Activated CD4-positive, alpha-beta T cell treated with anti-CD3 and anti-CD28 coated beads, Interleukin-2, amount 50 U/mL, for 1 hour (primary cell): ENCODE measurements at regions not wholly inside any gene's neighbourhood (a gene's known extent, or its start where the extent isn't known, plus 50 kb on each side); places are given as distances from the start of the nearest gene placed in this dataset.

ENCODE experiments used
- DNase-seq: peaks from one replicate; pipeline ENCODE4 v3.0.0-alpha.2; 2020

GRCh38 chr7:22657479-22657878 is 69.5 kb upstream of the IL6 start:
- DNase-seq, result no peak

- no peak for DNase-seq
Measured at GRCh38 chr7:22655781-22656180, 71.2 kb upstream of the IL6 start.

GRCh38 chr7:22654831-22655230 is 72.2 kb upstream of the IL6 start:
- DNase-seq, result no peak

- no peak for DNase-seq
Measured at GRCh38 chr7:22653951-22654350, 73.0 kb upstream of the IL6 start.

GRCh38 chr7:22651534-22652243 is 75.3 kb upstream of the IL6 start:
- DNase-seq, result no peak

DNA sequence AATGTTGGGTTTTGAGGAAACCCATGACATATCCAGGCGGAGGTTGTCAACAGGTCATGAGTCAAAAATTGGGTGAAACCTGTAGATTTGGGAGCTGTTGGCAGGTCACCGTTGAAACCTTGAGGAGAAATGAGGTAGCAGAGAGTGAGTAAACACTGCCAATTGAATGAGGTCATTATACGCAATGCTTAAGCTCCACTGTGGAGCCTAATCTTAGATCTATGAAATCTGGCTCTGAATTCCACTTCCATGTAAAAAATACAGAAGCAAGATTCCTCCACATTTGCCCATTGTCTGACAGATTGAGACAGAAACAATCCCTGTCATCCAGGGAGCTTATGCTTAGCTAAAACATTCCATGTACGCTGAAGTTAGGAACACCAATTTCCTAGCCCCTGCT is 76.0 kb upstream of the IL6 start:
- no peak for DNase-seq

DNA sequence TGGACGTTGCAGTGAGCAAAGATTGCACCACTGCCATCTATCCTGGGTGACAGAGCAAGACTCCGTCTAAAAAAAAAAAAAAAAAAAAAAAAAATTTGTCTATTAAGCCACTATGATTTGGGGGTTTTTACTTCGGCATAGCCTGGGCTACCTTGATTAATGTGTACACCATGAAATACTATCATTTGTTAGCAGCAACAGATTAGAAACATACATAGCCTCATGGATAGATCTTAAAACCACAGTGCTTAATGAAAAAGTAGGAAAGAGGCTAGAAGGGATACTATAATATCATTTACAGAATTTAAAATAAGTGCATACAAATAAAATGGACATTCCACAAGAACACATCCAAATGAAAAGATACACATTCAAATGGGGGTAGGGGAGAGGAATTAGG is 77.3 kb upstream of the IL6 start:
- no peak for DNase-seq

DNA sequence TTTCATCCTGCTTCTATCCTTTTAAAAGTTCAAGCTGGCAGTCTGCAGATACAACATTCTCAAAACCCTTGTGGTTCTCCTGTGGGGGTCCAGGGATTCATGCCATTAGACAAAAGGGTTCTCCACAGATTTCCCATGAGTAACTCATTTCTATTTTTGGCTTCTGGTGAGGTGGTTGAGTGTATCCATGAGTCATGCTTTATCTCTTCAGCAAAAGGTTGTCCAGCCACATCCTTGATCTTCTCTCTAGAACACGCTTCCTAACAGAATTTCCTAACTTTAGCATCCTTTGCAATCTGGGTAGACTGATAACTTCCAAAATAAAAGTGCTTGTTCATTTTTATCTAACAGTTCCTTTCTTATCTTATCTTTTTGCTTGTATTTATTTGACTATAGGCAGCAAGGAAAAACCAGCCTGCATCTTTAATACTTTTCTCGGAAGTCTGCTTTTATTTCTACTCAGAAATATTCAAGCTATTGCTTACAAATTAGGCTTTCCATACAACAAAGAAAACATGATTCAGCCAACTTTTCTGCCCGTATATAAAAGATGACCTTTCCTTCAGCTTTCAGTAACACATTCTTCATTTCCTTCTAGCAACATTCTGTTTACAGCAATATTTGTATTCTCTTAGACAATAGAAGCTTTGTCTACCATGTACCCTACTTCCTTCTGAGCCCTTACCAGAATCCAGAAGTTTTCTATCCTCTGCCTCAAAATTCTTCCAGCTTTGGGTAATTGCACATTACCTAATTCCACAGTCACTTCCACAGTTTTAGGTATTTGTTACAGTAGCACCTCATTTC is 79.3 kb upstream of the IL6 start:
- no peak for DNase-seq

GRCh38 chr7:22645418-22646181 is 81.4 kb upstream of the IL6 start:
- no peak for DNase-seq

DNA sequence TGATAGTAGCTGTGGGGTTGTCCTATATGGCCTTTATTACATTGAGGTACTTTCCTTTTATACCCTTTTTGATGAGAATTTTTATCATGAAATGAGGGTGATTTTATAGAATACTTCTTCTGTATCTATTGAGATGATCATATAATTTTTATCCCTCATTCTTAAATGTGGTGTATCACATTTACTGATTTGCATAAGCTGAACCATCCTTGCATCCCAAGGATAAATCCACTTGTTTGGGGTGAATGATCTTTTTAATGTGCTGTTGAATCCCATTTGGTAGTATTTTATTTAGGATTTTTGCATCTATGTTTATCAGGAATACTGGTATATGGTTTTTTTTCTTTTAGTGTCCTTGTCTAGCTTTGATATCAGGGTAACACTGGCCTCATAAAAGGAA is 84.5 kb upstream of the IL6 start:
- DNase-seq, result no peak

- DNase-seq, result no peak
Measured at GRCh38 chr7:22640269-22640668, 86.7 kb upstream of the IL6 start.

DNA sequence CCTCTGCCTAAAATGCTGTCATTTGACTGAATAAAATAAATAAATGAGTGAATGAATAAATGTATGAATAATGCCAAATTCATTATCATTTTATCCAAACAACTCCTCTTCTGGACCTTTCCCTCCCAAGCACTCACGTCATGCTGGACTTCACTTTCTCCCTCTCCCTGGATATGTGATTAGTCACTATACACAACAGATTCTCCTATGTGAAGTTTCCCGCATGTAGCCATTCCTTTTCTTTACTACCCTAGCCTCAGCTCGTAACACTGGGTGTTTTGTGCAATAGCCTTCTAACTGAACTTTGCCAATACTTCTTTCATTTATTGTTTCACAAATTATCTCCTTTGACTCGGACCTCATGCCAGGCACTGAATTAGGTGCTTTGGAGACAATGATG is 87.6 kb upstream of the IL6 start:
- DNase-seq, result no peak

- no peak for DNase-seq
Measured at GRCh38 chr7:22635349-22635748, 91.7 kb upstream of the IL6 start.

DNA sequence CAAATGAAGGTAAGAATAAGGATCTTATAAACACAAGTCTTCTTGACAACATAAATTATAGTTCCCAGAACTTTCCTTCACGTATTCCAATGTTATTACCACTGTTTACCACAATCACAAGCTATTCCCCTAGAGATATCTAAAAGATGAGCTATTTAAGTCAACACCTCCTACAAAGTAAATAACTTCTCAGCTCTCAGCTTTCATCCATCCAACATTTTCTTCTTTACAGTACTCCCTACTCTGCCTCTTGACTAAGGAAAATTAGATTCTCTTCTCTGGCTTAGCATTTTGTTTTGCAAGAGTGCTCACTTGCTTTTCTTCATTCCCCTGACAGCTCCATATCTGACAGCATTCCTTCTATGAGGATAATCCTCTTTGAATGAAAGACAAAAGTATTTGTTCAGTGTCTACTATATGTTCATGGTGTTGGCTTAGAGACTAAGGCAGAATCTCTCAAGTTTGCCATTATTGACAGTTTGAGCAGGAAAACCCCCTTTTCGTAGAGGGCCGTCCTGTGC is 93.0 kb upstream of the IL6 start:
- no peak for DNase-seq

GRCh38 chr7:22633286-22633953 is 93.6 kb upstream of the IL6 start:
- DNase-seq, result no peak

DNA sequence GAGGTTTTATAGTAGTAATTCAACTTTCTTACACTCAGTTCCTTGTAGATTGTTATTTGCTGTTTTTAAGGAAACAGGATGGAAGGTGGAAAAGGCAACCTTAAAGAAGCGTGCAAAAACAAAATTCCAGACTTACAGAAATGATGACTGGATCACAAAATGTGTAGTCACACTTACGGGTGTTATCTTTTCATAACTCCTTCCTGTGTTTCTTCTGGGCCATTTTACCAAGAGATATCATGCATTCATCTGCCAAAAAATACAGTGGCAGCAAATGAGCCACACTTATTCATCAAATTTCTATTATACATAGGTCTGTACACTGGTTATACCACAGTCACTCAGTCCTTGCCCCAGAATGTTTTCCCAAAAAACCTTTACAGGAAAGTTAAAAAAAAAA is 94.3 kb upstream of the IL6 start:
- no peak for DNase-seq

- no peak for DNase-seq
Measured at GRCh38 chr7:22631730-22632129, 95.3 kb upstream of the IL6 start.

GRCh38 chr7:22630069-22630468 is 96.9 kb upstream of the IL6 start:
- no peak for DNase-seq

GRCh38 chr7:22629056-22629455 is 97.9 kb upstream of the IL6 start:
- no peak for DNase-seq

DNA sequence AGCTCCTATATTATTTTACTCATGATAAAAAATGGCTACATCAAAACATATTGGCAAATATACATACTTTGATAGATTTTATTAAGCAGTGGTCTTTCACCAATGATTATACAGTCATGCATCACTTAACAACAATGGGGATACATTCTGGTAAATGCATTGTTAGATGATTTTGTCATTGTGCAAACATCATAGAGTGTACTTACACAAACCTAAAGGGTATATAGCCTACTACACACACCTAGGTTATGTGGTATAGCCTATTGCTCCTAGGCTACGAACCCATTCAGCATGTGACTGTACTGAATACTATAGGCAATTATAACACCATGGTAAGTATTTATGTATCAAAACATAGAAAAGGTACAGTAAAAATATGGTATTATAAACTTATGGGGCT is 98.9 kb upstream of the IL6 start:
- no peak for DNase-seq

GRCh38 chr7:22627136-22627535 is 99.9 kb upstream of the IL6 start:
- no peak for DNase-seq

DNA sequence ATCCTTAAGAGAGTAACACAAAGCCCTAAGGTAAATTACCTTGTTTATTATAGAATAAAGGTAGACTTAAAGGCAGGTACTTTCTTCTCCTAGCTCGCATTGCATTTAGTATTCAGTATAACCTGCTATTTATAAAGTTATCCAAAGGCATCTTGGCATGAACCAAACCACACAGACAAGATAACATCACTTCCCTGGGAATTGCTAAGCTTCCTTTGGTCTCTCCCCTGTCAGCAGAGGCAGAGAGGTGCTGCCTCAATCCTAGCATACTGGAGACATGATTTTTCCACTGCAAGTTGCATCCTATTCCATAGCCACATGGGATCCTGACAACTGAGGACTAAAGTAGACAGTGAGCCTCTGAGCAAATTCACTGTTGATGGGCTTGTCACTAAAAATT is 101.7 kb upstream of the IL6 start:
- no peak for DNase-seq

- no peak for DNase-seq
Measured at GRCh38 chr7:22624781-22625180, 102.2 kb upstream of the IL6 start.
